ENCODE measurements at regions not wholly inside any gene's neighbourhood (a gene's known extent, or its start where the extent isn't known, plus 50 kb on each side); places are given as distances from the start of the nearest gene placed in this dataset.

DNA sequence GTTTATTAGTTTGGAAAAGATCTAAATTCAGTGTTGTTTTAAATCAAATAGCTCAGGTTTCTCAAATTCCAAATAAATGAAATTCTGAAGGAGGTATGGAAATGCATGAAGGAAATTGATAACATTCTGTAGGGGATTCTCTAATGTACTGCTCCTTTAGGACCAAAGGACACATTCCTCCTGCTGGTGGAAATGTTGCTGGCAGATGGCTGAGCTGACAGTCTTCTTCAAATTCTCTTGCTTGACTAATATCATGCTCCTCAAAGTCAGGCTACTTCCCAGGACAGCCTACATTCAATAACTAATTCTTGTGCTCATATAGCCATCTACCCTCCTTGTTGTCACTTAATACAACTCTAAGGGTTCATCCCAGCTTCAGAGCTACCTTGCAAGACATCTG, 1118.5 kb downstream of the PCDH9 start:
- TF ChIP-seq, protein P1, sequence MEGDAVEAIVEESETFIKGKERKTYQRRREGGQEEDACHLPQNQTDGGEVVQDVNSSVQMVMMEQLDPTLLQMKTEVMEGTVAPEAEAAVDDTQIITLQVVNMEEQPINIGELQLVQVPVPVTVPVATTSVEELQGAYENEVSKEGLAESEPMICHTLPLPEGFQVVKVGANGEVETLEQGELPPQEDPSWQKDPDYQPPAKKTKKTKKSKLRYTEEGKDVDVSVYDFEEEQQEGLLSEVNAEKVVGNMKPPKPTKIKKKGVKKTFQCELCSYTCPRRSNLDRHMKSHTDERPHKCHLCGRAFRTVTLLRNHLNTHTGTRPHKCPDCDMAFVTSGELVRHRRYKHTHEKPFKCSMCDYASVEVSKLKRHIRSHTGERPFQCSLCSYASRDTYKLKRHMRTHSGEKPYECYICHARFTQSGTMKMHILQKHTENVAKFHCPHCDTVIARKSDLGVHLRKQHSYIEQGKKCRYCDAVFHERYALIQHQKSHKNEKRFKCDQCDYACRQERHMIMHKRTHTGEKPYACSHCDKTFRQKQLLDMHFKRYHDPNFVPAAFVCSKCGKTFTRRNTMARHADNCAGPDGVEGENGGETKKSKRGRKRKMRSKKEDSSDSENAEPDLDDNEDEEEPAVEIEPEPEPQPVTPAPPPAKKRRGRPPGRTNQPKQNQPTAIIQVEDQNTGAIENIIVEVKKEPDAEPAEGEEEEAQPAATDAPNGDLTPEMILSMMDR (IDR thresholded peaks at IDR 0.05) = no peak
- H3K4me3 ChIP-seq = no peak overlapping the region
- no peak for ATAC-seq
- no peak overlapping the region for H3K27ac ChIP-seq
- DNase-seq = no peak
- H3K4me1 ChIP-seq = no peaks in the 10 kb centered on the region
- intact Hi-C loops (cut with DNase I) = no loop called here
- H3K27me3 ChIP-seq (ENCODE audit: insufficient read depth in 3 of 3, low read length in 2 of 3) = no peaks in the 10 kb centered on the region
- no peaks in the 10 kb centered on the region for H3K36me3 ChIP-seq (ENCODE audit: insufficient read depth in 1 of 2, low read depth in 1 of 2)
- no peaks in the 10 kb centered on the region for H3K9me3 ChIP-seq

DNA sequence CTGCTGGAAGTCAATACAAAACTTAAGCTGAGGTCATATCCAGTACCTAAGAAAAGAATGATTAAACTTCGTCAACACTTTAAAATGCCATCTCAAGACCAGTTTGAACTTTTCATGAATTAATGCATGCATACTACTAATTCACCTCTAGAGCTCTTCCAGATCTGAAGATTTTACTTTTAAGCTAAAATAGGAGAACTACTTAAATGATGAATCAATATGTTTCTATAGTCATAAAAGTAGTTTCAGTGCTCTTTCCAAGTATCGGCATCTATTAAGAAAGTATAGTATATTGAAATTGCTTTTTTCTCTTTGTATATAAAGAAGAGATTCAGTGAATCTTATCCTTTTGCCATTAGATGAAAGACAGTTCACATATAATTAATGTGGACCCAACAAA, 1123.9 kb downstream of the PCDH9 start:
- H3K4me1 ChIP-seq = no peaks in the 10 kb centered on the region
- WGBS, 3 donors = 88 to 93% (median 89%) methylated on average over 2 of the region's 2 CpGs
- no peaks in the 10 kb centered on the region for H3K36me3 ChIP-seq (ENCODE audit: insufficient read depth in 1 of 2, low read depth in 1 of 2)
- no peak overlapping the region for H3K27ac ChIP-seq
- intact Hi-C loops (cut with DNase I) = no loop called here
- no peak overlapping the region for H3K4me3 ChIP-seq
- H3K27me3 ChIP-seq (ENCODE audit: insufficient read depth in 3 of 3, low read length in 2 of 3) = no peaks in the 10 kb centered on the region
- ATAC-seq = no peak
- H3K9me3 ChIP-seq = no peaks in the 10 kb centered on the region
- TF ChIP-seq, protein P1 (IDR thresholded peaks at IDR 0.05) = no peak
- no peak for DNase-seq

DNA sequence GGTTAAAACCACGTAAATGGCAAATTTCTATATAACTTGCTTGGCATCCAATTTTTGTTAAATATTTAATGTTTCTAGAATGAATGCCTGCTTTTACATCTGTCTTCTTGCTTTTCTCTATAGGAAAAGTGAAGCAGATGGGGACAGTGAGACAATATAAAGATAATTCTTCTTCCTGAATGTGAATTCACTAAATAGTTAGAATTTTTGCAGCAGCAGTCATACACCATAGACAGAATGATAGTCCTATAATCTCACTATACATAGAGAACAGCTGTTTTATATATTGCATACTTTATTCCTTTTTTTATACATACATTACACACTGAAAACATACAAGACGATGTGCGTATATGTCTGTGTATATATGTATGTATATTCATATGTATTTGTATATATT, 1127.3 kb downstream of the PCDH9 start:
- Histone ChIP-seq H3K4me1 (no peaks in the 10 kb centered on the region), H3K36me3 (ENCODE audit: insufficient read depth in 1 of 2, low read depth in 1 of 2) (no peaks in the 10 kb centered on the region), H3K4me3 (no peak overlapping the region), H3K9me3 (no peaks in the 10 kb centered on the region), H3K27ac (no peak overlapping the region), H3K27me3 (ENCODE audit: insufficient read depth in 3 of 3, low read length in 2 of 3) (no peaks in the 10 kb centered on the region)
- intact Hi-C loops (cut with DNase I) = no loop called here
- ATAC-seq = no peak
- TF ChIP-seq, protein P1 (IDR thresholded peaks at IDR 0.05) = no peak
- DNase-seq = no peak
- 69 to 86% (median 73%) methylated on average over 3 of the region's 3 CpGs for WGBS, 3 donors

DNA sequence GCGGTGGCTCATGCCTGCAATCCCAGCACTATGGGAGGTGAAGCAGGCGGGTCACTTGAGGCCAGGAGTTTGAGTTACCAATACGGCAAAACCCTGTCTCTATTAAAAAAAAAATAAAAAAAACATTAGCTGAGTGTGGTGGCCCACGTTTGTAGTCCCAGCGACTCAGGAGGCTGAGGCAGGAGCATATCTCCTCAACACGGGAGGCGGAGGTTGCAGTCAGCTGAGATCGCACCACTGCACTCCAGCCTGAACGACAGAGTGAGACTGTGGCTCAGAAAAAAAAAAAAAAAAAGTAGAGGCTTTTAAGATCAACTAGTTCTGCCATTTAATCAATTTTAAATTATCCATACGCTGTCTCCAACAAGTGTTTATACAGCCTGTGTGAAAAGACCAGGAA, 1130.3 kb downstream of the PCDH9 start:
- no peaks in the 10 kb centered on the region for H3K4me1 ChIP-seq
- ATAC-seq (no peak), DNase-seq (no peak)
- H3K27me3 ChIP-seq (ENCODE audit: insufficient read depth in 3 of 3, low read length in 2 of 3) = no peaks in the 10 kb centered on the region
- TF ChIP-seq, protein P1 (IDR thresholded peaks at IDR 0.05) = no peak
- H3K27ac ChIP-seq = no peak overlapping the region
- intact Hi-C loops (cut with DNase I) = no loop called here
- no peaks in the 10 kb centered on the region for H3K9me3 ChIP-seq
- WGBS, 3 donors = 78 to 84% (median 81%) methylated on average over 10 of the region's 10 CpGs
- H3K36me3 ChIP-seq (ENCODE audit: insufficient read depth in 1 of 2, low read depth in 1 of 2) = no peaks in the 10 kb centered on the region
- H3K4me3 ChIP-seq = no peak overlapping the region

DNA sequence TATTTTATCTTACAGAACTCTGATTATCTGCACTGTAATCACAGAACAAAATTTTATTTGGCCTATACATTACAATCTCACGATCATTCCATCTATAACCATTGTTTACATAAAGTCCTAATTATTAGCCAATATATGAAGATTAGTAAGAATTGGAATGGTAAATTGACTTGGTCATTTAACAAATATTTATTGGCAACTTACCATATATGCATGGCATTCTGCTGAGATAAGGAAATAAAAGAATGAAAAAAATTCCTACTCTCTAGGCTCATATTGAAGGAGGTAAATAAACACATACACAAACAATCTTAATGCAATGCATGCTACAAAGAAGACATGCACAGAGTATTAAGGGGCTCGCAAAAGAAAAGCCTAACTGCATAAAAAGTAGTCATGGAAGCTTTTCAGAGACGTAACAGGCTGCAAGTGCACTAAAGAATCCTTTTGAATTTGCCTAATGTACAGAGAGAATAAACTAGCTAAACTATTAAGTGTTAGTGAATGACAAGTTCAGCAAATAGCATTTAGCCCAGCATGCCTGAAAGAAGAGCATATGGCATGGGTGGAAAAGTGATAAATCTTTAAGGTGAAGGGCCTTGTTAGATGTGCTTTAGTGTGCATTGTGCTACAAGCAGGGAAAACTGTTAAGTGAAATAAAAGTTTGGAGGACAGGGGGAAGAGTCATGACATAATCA, 1131.1 kb downstream of the PCDH9 start:
- intact Hi-C loops (cut with DNase I) = no loop called here
- no peak overlapping the region for H3K27ac ChIP-seq
- H3K9me3 ChIP-seq = no peaks in the 10 kb centered on the region
- ATAC-seq (no peak), DNase-seq (no peak)
- H3K4me3 ChIP-seq = no peak overlapping the region
- 51 to 75% (median 66%) methylated on average over 3 of the region's 3 CpGs for whole genome bisulfite sequencing, 3 donors
- H3K27me3 ChIP-seq (ENCODE audit: insufficient read depth in 3 of 3, low read length in 2 of 3) = no peaks in the 10 kb centered on the region
- H3K36me3 ChIP-seq (ENCODE audit: insufficient read depth in 1 of 2, low read depth in 1 of 2) = no peaks in the 10 kb centered on the region
- TF ChIP-seq, protein P1 (IDR thresholded peaks at IDR 0.05) = no peak
- no peaks in the 10 kb centered on the region for H3K4me1 ChIP-seq

Measured in psoas muscle (tissue), 7 donors.